T-cell (primary cell): ENCODE measurements at regions not wholly inside any gene's neighbourhood (a gene's known extent, or its start where the extent isn't known, plus 50 kb on each side); places are given as distances from the start of the nearest gene placed in this dataset.

Experiments
- ATAC-seq, 4 experiments: fragments of 200-7000 bp in 3 of 4; fragments of 150-1000 bp in 1 of 4; cut with Tn5 transposase; replicated peaks in 1 of 4; 1 replicate in 3 of 4; 2 replicates in 1 of 4; pipeline ENCODE4 v1.10.0; 2021; ENCODE audit warnings: moderate library complexity in 3 of 4, mild to moderate bottlenecking in 2 of 4, moderate number of reproducible peaks in 1 of 4
- CTCF ChIA-PET, 2 donors: fragments of 300-600 bp; sonication (Branson Sonifier 250); formaldehyde crosslinking; loops; one replicate each; lab custom pipeline; 2022; ENCODE audit warnings: antibody characterized with exemption in 2 of 2; lab: Charles Lee
- POLR2A ChIA-PET, 2 donors: fragments of 300-600 bp; sonication (Branson Sonifier 250); formaldehyde crosslinking; loops; one replicate each; lab custom pipeline; 2022; ENCODE audit warnings: antibody characterized with exemption in 2 of 2; lab: Charles Lee
- DNase-seq, 35 experiments: peaks; one replicate each; pipeline versions ENCODE4 v3.0.0 to v3.0.0-alpha.2; 2013 to 2023
- H3K27ac ChIP-seq: one replicate; pipeline ENCODE4 v1.5.1; 2013; ENCODE audit warnings: low read length
- H3K27me3 ChIP-seq, 2 experiments: replicated peaks in 1 of 2; 1 replicate in 1 of 2; 2 replicates in 1 of 2; pipeline versions ENCODE4 v1.6.1 to v1.7.0; 2013; ENCODE audit warnings: low read length in 1 of 2, mixed read lengths in 1 of 2; ENCODE audit not compliant: control insufficient read depth in 2 of 2, insufficient read depth in 2 of 2; ENCODE audit errors: extremely low read depth in 1 of 2
- H3K36me3 ChIP-seq, 2 donors: 1 replicate in 1 of 2; 2 replicates in 1 of 2; pipeline versions ENCODE4 v1.6.1 to v1.7.0; 2013; ENCODE audit warnings: low read length in 1 of 2; ENCODE audit not compliant: control insufficient read depth in 2 of 2, insufficient read depth in 1 of 2; ENCODE audit errors: extremely low read depth in 1 of 2
- H3K4me1 ChIP-seq, 2 experiments: 1 replicate in 1 of 2; 2 replicates in 1 of 2; pipeline versions ENCODE4 v1.6.1 to v1.7.0; 2013; ENCODE audit warnings: low read length in 2 of 2, mixed read lengths in 1 of 2; ENCODE audit not compliant: insufficient read depth in 2 of 2, control insufficient read depth in 1 of 2; ENCODE audit errors: extremely low read depth in 1 of 2
- H3K4me3 ChIP-seq, 2 donors: 1 replicate in 1 of 2; 2 replicates in 1 of 2; pipeline versions ENCODE4 v1.5.1 to v1.7.0; 2013; ENCODE audit warnings: mild to moderate bottlenecking in 2 of 2, low read length in 1 of 2, moderate library complexity in 1 of 2; ENCODE audit not compliant: control insufficient read depth in 1 of 2; ENCODE audit errors: extremely low read depth in 1 of 2
- H3K9me3 ChIP-seq: 2 replicates; pipeline ENCODE4 v1.7.0; 2013
- H3K27ac Mint-ChIP-seq, 2 donors: one replicate each; pipeline ENCODE4 v1.8.0; 2020 to 2021; ENCODE audit warnings: mild to moderate bottlenecking in 2 of 2, mixed read lengths in 2 of 2
- H3K27me3 Mint-ChIP-seq, 2 donors: one replicate each; pipeline ENCODE4 v1.8.0; 2021 to 2022; ENCODE audit warnings: mixed read lengths in 2 of 2
- H3K36me3 Mint-ChIP-seq: one replicate; pipeline ENCODE4 v1.8.0; 2021; ENCODE audit warnings: mixed read lengths
- H3K4me1 Mint-ChIP-seq, 3 donors: one replicate each; pipeline ENCODE4 v1.8.0; 2020 to 2022; ENCODE audit warnings: mixed read lengths in 3 of 3, mild to moderate bottlenecking in 1 of 3
- H3K4me3 Mint-ChIP-seq, 3 donors: one replicate each; pipeline ENCODE4 v1.8.0; 2020 to 2022; ENCODE audit warnings: mild to moderate bottlenecking in 3 of 3, mixed read lengths in 3 of 3, moderate library complexity in 3 of 3
- H3K9me3 Mint-ChIP-seq, 3 donors: one replicate each; pipeline ENCODE4 v1.8.0; 2020 to 2022; ENCODE audit warnings: mixed read lengths in 3 of 3
- WGBS: methylation state at CpG from one replicate; pipeline ENCODE4 v1.1.5; 2013; ENCODE audit warnings: missing lambda C conversion rate; ENCODE audit not compliant: insufficient coverage; 5-methylcytosine and 5-hydroxymethylcytosine counted together

- Histone ChIP-seq H3K4me1 (no peaks in the 10 kb centered on the region), H3K36me3 (no peaks in the 10 kb centered on the region), H3K4me3 (no peak overlapping the region), H3K9me3 (no peaks in the 10 kb centered on the region), H3K27ac (no peak overlapping the region), H3K27me3 (no peaks in the 10 kb centered on the region)
- no peaks in the 10 kb centered on the region for H3K4me1 Mint-ChIP-seq
- no peaks in the 10 kb centered on the region for H3K9me3 Mint-ChIP-seq
- H3K4me3 Mint-ChIP-seq, result no peak overlapping the region
- ChIA-PET POLR2A (interaction anchor here in 1 of 2 donors (0.6 kb wide), 1 partner anchor 9 kb away, joined by 7 read pairs; no protein-coding TSS in a partner anchor), CTCF (no interaction called here)
- H3K27ac Mint-ChIP-seq, result no peak overlapping the region
- WGBS, result 0% methylated on average over 1 of the region's 4 CpGs
- H3K36me3 Mint-ChIP-seq, result no peaks in the 10 kb centered on the region
- H3K27me3 Mint-ChIP-seq, result no peaks in the 10 kb centered on the region
- ATAC-seq (no peak), DNase-seq (no peak)
Observed at GRCh38 chr2:47226132-47226922, 50.0 kb upstream of the CALM2 start.
